NCI-H69 (cell line): ENCODE measurements at regions not wholly inside any gene's neighbourhood (a gene's known extent, or its start where the extent isn't known, plus 50 kb on each side); places are given as distances from the start of the nearest gene placed in this dataset.
"Not testable (repeated sequence)": the region's sequence is repeated elsewhere in the genome, so short reads cannot be mapped to it uniquely, and the experiment has no call there.

Experiments used
- DNase-seq: peaks from one replicate; lab custom pipeline; 2025; lab: John Stamatoyannopoulos, UW

DNA sequence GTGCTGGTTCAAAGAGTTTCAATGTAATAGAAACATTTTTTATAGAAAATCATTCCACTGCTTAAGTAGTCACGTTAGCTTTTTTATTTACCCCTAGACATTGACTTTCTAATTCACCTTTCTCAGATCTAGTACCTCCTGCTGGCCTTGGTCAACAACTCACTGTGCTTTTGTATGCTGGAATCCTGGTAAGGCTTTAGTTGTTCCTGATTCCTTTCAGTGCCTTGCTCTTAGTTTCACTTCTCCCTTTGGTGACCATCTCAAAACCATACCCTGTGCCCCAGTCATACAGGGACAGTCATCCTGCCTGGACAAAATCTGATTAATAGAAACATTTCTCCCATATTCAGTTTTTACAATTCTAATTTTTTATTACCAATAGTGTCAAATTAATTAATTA lies 130.2 kb downstream of the GPR37 start:
- peak; percentile 44 for DNase-seq

- DNase-seq = no peak
Observed at GRCh38 chr7:124633740-124634139, 131.9 kb downstream of the GPR37 start.

DNA sequence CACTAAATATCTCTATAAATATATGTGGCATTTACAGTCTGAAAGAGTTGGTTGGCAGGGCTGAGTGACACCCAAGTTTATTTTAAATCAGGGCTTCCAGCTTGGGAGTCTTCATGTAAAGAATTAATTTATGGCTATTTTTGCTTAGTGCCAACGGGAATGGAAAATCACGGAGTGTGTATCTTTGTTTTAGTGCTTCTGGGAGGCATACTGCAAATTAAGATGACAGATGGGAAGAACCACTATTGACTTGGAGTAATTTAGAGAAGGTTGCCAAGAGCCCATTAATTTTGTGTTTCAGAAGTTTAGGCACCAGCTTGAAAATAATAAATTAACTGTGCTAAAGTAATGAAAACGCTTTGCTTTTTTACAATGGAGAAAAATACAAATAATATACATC lies 135.2 kb downstream of the GPR37 start:
- peak; percentile 91 for DNase-seq

DNA sequence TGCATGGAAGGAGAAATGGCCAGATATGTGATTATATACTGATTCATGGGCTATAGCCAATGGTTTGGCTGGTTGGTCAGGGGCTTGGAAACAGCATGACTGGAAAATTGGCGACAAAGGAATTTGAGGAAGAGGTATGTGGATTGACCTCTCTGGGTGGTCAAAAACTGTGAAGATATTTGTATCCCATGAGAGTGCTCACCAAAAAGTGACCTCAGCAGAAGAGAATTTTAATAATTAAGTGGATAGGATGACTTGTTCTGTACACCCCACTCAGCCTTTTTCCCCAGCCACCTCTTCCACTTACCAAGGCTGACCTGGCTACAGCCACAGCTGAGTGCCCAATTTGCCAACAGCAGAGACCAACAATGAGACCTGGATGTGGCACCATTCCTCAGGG lies 146.7 kb downstream of the GPR37 start:
- DNase-seq = no peak

- not testable (repeated sequence) for DNase-seq
Observed at GRCh38 chr7:124618051-124618450, 147.5 kb downstream of the GPR37 start.

- peak; percentile 56 for DNase-seq
Observed at GRCh38 chr7:124603066-124603465, 162.5 kb downstream of the GPR37 start.

DNA sequence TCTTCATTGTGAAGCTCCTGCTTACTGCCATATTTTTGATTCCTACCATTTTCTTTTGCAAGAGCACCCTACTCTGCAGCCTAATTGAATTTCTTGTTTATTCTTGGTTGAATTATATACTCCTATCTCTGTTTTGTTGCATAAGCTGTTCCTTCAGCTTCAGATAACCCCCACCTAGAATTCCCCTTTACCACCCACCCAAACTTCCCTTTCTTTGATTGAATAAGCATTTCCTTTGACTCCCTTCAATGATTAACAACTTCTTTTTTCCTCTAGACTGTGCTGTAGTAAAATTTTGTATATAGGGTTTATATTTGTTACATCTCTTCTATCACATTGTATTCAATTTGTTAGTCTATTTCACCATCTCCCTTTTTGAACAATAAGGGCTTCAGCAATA lies 168.1 kb downstream of the GPR37 start:
- DNase-seq = no peak

- DNase-seq = no peak
Observed at GRCh38 chr7:124596881-124597280, 168.7 kb downstream of the GPR37 start.

DNA sequence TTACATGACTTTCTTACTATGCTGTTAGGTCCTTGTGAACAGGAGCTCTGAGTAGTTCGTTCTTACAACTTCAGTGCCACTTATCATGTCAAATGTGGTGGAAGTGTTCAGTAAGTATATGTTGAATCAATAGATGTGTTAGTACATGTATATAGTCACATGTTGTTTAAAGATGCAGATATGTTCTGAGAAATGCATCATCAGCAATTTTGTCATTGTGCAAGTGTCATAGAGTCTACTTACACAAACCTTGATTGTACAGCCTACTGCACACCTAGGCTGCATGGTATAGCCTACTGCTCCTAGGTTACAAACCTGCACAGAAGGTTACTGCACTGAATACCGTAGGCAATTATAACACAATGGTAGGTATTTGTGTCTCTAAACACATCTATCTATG lies 174.8 kb downstream of the GPR37 start:
- DNase-seq = no peak

DNA sequence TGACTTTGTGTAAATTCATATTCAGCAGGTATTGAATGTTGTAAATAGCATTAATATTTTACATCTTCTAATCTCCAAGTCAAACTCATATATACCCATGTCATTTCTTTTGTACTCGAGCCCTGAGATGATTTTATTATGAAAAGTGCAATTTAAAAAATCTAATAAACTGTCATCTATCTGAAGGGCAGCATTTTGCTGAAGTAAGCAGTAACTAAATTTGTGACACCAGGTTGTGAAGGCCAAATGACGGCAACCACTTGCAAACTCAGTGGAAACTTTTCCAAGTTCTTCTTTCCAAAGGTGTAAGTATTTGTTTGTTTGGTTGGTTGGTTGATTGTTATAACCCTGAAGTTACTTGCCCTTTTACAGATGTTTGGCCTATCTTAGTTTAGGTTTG lies 188.3 kb downstream of the GPR37 start:
- DNase-seq = no peak

DNA sequence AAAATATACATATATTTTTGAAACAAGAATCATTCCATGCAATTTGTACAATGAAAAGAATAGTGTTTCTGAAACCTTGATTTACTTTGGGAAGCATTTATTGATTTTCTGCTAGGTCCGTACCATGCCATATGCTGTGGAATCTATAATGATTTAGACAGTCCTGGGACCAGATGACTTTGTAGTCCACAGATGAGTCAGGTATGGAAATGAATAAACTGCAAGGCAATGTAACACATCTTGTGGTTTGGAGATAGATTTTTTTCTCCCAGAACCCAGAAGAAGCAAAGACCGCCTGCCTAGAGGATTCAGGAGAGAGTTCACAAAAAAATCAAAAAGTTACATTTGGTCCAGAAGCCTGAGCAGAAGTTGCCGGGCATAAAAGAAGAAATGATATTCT lies 190.4 kb downstream of the GPR37 start:
- no peak for DNase-seq

DNA sequence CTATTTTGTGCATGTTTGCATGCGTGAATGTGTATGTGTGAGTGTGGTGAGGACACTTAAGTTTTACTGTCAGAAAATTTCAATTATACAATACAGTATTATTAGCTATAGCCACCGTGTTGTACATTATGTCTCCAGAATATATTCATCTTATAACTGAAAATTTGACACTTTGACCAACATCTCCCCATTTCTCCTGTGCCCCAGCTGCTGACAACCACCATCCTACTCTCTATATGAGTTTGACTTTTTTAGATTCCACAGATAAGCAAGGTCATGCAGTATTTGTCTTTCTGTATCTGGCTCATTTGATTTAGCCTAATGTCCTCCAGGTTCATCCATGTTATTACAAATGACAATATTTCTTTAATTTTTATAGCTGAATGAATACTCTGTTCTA lies 195.0 kb downstream of the GPR37 start:
- no peak for DNase-seq

DNA sequence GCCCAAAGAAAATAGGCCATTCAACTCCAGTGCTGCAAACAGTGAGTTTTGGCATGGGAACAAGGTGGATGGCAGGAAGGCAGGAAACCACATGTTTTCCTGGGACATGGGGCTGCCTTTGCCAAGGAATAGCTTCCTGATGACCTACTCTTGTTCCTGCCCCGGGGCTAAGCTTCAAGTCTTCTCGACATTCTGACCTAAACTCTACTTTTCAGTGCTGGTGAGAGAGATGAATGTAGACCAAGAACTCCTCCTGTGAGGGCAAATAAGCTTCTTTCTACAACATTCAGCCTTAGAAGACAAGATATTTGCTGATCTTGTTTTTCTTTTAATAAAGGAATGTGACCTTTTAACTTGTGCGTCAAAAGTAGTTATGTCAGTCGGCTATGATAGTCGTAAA lies 199.0 kb downstream of the GPR37 start:
- DNase-seq = peak; percentile 30

DNA sequence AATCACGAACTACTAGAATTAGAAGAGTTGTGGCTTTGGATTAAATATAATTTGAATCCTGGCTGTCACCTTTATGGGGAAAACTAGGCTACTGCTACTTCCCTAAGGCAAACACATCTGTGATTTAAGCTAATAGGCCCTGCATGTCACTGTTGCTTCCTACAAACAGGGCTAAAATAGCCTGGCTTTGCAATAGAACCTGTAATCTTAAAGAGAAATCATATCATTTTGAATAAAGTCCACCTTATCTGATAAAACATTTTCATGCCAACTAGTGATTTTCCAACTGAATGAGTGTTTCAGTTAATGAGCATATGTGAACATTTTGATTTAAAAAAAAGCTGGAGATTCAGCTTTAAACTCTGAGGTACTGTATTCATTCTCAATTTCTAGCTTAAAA lies 208.0 kb downstream of the GPR37 start:
- DNase-seq = peak; percentile 59

- no peak for DNase-seq
Observed at GRCh38 chr7:124557101-124557500, 208.5 kb downstream of the GPR37 start.

- no peak for DNase-seq
Observed at GRCh38 chr7:124553502-124553901, 212.1 kb downstream of the GPR37 start.

GRCh38 chr7:124552217-124552616 lies 213.4 kb downstream of the GPR37 start:
- no peak for DNase-seq

GRCh38 chr7:124550036-124550435 lies 215.6 kb downstream of the GPR37 start:
- peak; percentile 39 for DNase-seq

DNA sequence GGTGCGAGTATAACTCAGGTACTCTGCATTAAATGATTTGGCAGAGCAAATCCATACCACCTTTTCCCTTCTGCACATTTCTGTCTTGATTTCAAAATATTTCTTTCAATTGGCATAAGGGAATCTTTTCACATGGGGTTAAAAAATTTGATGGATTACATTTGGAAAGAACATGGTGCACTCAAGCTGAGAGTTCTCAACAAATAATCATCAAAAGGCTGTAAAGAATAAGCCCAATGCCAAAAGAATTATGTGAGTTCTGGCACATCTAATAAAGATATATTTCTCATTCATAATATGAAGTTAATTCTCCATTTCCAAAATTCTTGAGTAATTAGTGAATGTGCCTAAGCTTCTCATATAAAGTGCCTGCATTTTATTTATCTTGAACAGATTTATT lies 223.1 kb downstream of the GPR37 start:
- no peak for DNase-seq

- peak; percentile 32 for DNase-seq
Observed at GRCh38 chr7:124536156-124536762, 229.3 kb downstream of the GPR37 start.

DNA sequence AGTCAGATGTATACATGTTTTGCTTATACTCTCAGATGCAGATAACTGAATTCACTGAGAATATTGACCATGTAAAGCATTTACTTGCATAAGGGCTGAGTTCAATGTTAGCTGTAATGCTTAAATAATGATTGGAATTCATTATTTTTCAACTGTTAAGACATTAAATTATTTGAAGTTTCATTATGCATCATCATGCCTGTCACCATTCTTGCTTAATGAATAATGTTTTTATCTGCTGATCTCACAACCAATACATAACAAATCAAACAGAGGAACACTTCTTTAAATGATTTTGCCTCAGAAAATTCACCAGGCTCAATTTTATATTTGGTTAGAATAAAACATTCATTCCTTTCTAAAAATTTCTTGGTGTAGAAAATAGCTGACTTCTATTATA lies 233.4 kb downstream of the GPR37 start:
- DNase-seq = no peak

DNA sequence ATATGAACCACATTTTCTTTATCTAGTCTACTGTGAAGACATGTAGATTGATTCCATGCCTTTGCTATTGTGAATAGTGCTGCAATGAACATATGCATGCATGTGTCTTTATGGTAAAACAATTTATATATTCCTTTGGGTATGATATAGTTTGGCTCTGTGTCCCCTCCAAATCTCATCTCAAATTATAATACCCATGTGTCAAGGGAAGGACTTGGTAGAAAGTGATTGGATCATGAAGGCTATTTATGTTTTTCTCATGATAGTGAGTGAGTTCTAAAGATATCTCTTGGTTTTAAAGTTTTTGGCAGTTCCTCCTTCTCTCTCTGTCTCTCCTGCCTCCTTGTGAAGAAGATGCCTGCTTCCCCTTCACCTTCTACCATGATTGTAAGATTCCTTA lies 248.7 kb downstream of the GPR37 start:
- no peak for DNase-seq

DNA sequence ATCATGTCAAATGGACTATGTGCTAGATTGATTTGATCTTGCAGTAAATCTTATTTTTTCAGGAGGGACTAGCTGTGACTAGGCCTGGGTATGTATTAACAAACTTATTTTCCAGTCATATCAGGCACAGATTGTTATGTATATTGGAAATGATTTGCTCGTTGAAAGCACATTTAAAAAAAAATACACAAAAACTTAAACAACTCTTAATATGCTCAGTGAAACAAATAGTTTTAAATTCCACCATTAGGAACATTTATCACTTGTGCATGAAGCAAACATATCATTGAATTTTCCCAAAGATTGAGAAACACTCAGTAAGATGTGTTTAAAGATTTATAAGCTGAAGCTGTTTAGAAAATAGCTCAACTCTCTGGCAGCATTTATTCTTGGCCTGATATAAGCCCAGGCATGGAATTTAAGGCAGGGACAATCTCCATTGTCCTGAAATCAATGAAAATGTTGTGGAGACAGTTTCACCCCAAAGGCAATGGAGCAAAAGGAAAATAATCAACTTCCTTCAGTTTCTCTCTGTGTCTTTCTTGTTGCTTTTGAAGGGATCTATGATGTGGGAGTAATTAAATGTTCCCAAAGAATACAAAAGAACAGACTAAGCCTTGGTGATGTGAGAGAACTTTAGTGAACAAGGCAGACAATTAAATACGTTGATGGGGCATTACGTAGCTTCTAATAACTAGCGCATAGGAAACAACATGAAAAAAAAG lies 250.3 kb downstream of the GPR37 start:
- no peak for DNase-seq

GRCh38 chr7:124514471-124514870 lies 251.1 kb downstream of the GPR37 start:
- DNase-seq = no peak
